Neural progenitor cell (in vitro differentiated cells): ENCODE measurements at regions not wholly inside any gene's neighbourhood (a gene's known extent, or its start where the extent isn't known, plus 50 kb on each side); places are given as distances from the start of the nearest gene placed in this dataset.

Experiments used
- DNase-seq: peaks from one replicate; pipeline ENCODE4 v3.0.0-alpha.2; 2016; ENCODE audit warnings: low spot score
- H2AFZ ChIP-seq: fragments of 200-600 bp; sonication (generic); replicated peaks from 2 replicates; pipeline ENCODE4 v1.6.1; 2016; ENCODE audit warnings: antibody characterized with exemption
- H3F3A ChIP-seq: fragments of 200-600 bp; sonication (generic); 2 replicates; pipeline ENCODE4 v1.6.1; 2016; ENCODE audit warnings: antibody characterized with exemption, low read depth
- H3K27ac ChIP-seq: fragments of 200-600 bp; sonication (generic); 2 replicates; pipeline ENCODE4 v1.5.1; 2016; ENCODE audit warnings: mild to moderate bottlenecking
- H3K27me3 ChIP-seq: fragments of 200-600 bp; sonication (generic); 2 replicates; pipeline ENCODE4 v1.6.1; 2016; ENCODE audit warnings: mild to moderate bottlenecking, moderate library complexity
- H3K36me3 ChIP-seq: fragments of 200-600 bp; sonication (generic); 2 replicates; pipeline ENCODE4 v1.5.1; 2016
- H3K4me1 ChIP-seq: fragments of 200-600 bp; sonication (generic); 2 replicates; pipeline ENCODE4 v1.6.1; 2016; ENCODE audit warnings: mixed run types
- H3K4me2 ChIP-seq: fragments of 200-600 bp; sonication (generic); 2 replicates; pipeline ENCODE4 v1.6.1; 2016
- H3K4me3 ChIP-seq: fragments of 200-600 bp; sonication (generic); 2 replicates; pipeline ENCODE4 v1.5.1; 2016
- H3K79me2 ChIP-seq: fragments of 200-600 bp; sonication (generic); 2 replicates; pipeline ENCODE4 v1.6.1; 2016; ENCODE audit warnings: low read depth
- H3K9ac ChIP-seq: fragments of 200-600 bp; sonication (generic); 2 replicates; pipeline ENCODE4 v1.6.1; 2016
- H3K9me3 ChIP-seq: fragments of 200-600 bp; sonication (generic); 2 replicates; pipeline ENCODE4 v1.5.1; 2016; ENCODE audit warnings: low read depth
- H4K20me1 ChIP-seq: fragments of 200-600 bp; sonication (generic); 2 replicates; pipeline ENCODE4 v1.6.1; 2016; ENCODE audit warnings: low read depth
- H3K27ac Mint-ChIP-seq: 3 replicates; pipeline ENCODE4 v1.8.0; 2021; ENCODE audit warnings: mixed read lengths
- H3K27me3 Mint-ChIP-seq: 2 replicates; pipeline ENCODE4 v1.8.0; 2022; ENCODE audit warnings: low read depth, mild to moderate bottlenecking, inconsistent platforms, moderate library complexity, mixed read lengths; ENCODE audit not compliant: insufficient read depth
- H3K36me3 Mint-ChIP-seq: 3 replicates; pipeline ENCODE4 v1.8.0; 2021; ENCODE audit warnings: mixed read lengths
- H3K4me1 Mint-ChIP-seq: 3 replicates; pipeline ENCODE4 v1.8.0; 2021; ENCODE audit warnings: mixed read lengths
- H3K4me3 Mint-ChIP-seq: 3 replicates; pipeline ENCODE4 v1.8.0; 2021; ENCODE audit warnings: mild to moderate bottlenecking, moderate library complexity, mixed read lengths
- H3K9me3 Mint-ChIP-seq: 3 replicates; pipeline ENCODE4 v1.8.0; 2020; ENCODE audit warnings: mixed read lengths
- CTCF ChIP-seq: fragments of 200-600 bp; sonication (generic); IDR thresholded peaks from 2 replicates; pipeline ENCODE4 v1.5.1; 2017; ENCODE audit warnings: antibody characterized with exemption, mild to moderate bottlenecking
- EZH2 ChIP-seq: fragments of 200-600 bp; sonication (generic); IDR thresholded peaks from 2 replicates; pipeline ENCODE4 v1.6.1; 2017; ENCODE audit warnings: antibody characterized with exemption, mild to moderate bottlenecking, moderate library complexity
- EZH2phosphoT487 ChIP-seq: fragments of 200-600 bp; sonication (generic); IDR thresholded peaks from 2 replicates; pipeline ENCODE4 v1.6.1; 2017; ENCODE audit warnings: antibody characterized with exemption

- Mint-ChIP-seq H3K27me3 (no peaks in the 10 kb centered on the region), H3K4me1 (no peaks in the 10 kb centered on the region), H3K9me3 (no peaks in the 10 kb centered on the region), H3K27ac (no peak overlapping the region), H3K4me3 (no peak overlapping the region), H3K36me3 (no peaks in the 10 kb centered on the region)
- Histone ChIP-seq H3K4me2 (no peak overlapping the region), H2AFZ (no peak overlapping the region), H3F3A (no peaks in the 10 kb centered on the region), H3K36me3 (no peaks in the 10 kb centered on the region), H3K27me3 (no peaks in the 10 kb centered on the region), H3K79me2 (no peaks in the 10 kb centered on the region), H3K9ac (no peak overlapping the region), H4K20me1 (no peaks in the 10 kb centered on the region), H3K4me3 (no peak overlapping the region), H3K4me1 (no peaks in the 10 kb centered on the region), H3K9me3 (no peaks in the 10 kb centered on the region), H3K27ac (no peak overlapping the region)
- DNase-seq: no peak
- no peak for TF ChIP-seq EZH2
- no peak for TF ChIP-seq EZH2phosphoT487
- no peak for TF ChIP-seq CTCF
These were observed 216.9 kb upstream of the LRP1B start for GRCh38 chr2:142347751-142348150.

GRCh38 chr2:142339261-142339660 is 208.4 kb upstream of the LRP1B start:
- no peaks in the 10 kb centered on the region for H3K36me3 ChIP-seq
- Mint-ChIP-seq H3K4me3 (no peak overlapping the region), H3K27me3 (peaks cover 3% of the 10 kb centered on the region), H3K27ac (no peak overlapping the region), H3K4me1 (no peaks in the 10 kb centered on the region), H3K9me3 (no peaks in the 10 kb centered on the region), H3K36me3 (no peaks in the 10 kb centered on the region)
- H3K9ac ChIP-seq: no peak overlapping the region
- H3K27me3 ChIP-seq: no peaks in the 10 kb centered on the region
- no peak for DNase-seq
- H3K4me2 ChIP-seq: no peak overlapping the region
- no peaks in the 10 kb centered on the region for H3K79me2 ChIP-seq
- H3K9me3 ChIP-seq: no peaks in the 10 kb centered on the region
- TF ChIP-seq EZH2 (no peak), CTCF (no peak), EZH2phosphoT487 (no peak)
- H3K4me1 ChIP-seq: no peaks in the 10 kb centered on the region
- H3K27ac ChIP-seq: no peak overlapping the region
- no peaks in the 10 kb centered on the region for H3F3A ChIP-seq
- no peak overlapping the region for H2AFZ ChIP-seq
- no peak overlapping the region for H3K4me3 ChIP-seq
- H4K20me1 ChIP-seq: no peaks in the 10 kb centered on the region

DNA sequence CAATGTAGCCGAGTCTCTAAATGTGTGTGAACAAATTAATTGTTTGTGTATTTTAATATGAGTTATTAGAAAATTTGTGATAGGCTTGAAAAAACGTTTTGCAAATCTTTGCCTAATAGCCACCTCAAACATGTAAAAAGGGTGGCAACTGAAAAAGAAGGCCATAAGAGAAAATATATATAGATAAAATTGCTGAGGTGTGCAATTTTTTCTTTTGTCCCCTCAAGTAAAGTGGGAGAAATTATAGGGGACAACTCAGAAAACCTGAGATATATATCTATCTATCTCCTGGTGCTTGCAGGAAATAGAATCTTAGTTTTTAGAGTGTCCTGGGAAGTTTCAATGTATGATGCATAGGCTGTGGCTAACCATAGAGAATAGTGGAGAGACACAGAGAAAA is 201.4 kb upstream of the LRP1B start:
- no peaks in the 10 kb centered on the region for H3K9me3 ChIP-seq
- H3K4me1 ChIP-seq: no peaks in the 10 kb centered on the region
- H3K4me2 ChIP-seq: no peak overlapping the region
- H3K27me3 ChIP-seq: no peaks in the 10 kb centered on the region
- H4K20me1 ChIP-seq: no peaks in the 10 kb centered on the region
- no peak overlapping the region for H3K27ac ChIP-seq
- no peaks in the 10 kb centered on the region for H3F3A ChIP-seq
- no peak overlapping the region for H3K27ac Mint-ChIP-seq
- H2AFZ ChIP-seq: no peak overlapping the region
- no peaks in the 10 kb centered on the region for H3K79me2 ChIP-seq
- no peaks in the 10 kb centered on the region for H3K4me1 Mint-ChIP-seq
- H3K36me3 Mint-ChIP-seq: no peaks in the 10 kb centered on the region
- no peaks in the 10 kb centered on the region for H3K9me3 Mint-ChIP-seq
- peaks cover 3% of the 10 kb centered on the region for H3K27me3 Mint-ChIP-seq
- no peak for DNase-seq
- no peak overlapping the region for H3K4me3 ChIP-seq
- no peak overlapping the region for H3K9ac ChIP-seq
- no peaks in the 10 kb centered on the region for H3K36me3 ChIP-seq
- TF ChIP-seq EZH2 (no peak), EZH2phosphoT487 (no peak), CTCF (no peak)
- no peak overlapping the region for H3K4me3 Mint-ChIP-seq

DNA sequence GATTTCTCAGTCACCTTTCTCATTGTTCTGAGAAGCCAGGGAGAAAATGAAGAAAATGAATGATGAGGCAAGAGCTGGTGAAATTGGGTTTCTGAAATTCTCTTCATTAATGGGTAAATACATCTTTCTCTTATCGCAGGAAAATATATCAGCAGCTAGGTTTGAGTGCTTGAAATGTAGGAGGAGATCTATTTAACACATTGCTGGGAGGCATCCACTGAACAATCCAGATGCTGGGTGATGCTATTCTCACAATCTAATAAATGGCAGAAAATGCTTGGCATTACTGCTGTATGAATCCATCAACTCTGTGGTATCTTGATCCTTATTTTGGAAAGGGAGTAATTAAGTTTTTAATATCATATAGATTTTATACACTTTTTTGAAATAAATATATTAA is 199.6 kb upstream of the LRP1B start:
- no peak overlapping the region for H3K27ac Mint-ChIP-seq
- no peaks in the 10 kb centered on the region for H3K36me3 Mint-ChIP-seq
- Histone ChIP-seq H3K4me3 (no peak overlapping the region), H2AFZ (no peak overlapping the region), H3K27me3 (no peaks in the 10 kb centered on the region), H3K4me2 (no peak overlapping the region), H3K27ac (no peak overlapping the region), H3K36me3 (no peaks in the 10 kb centered on the region), H3K4me1 (no peaks in the 10 kb centered on the region), H3K79me2 (no peaks in the 10 kb centered on the region), H4K20me1 (no peaks in the 10 kb centered on the region), H3K9ac (no peak overlapping the region), H3F3A (no peaks in the 10 kb centered on the region), H3K9me3 (no peaks in the 10 kb centered on the region)
- TF ChIP-seq CTCF (no peak), EZH2 (no peak), EZH2phosphoT487 (no peak)
- H3K27me3 Mint-ChIP-seq: peaks cover 3% of the 10 kb centered on the region
- H3K9me3 Mint-ChIP-seq: no peaks in the 10 kb centered on the region
- DNase-seq: no peak
- no peak overlapping the region for H3K4me3 Mint-ChIP-seq
- no peaks in the 10 kb centered on the region for H3K4me1 Mint-ChIP-seq
